Mesenteric fat pad (tissue), 1 donor: ENCODE measurements at regions not wholly inside any gene's neighbourhood (a gene's known extent, or its start where the extent isn't known, plus 50 kb on each side); places are given as distances from the start of the nearest gene placed in this dataset.
"Not testable (repeated sequence)": the region's sequence is repeated elsewhere in the genome, so short reads cannot be mapped to it uniquely, and the experiment has no call there.

Experiments used
- DNase-seq: peaks from one replicate; pipeline ENCODE4 v3.0.0-alpha.2; 2020; ENCODE audit warnings: low spot score
- donor health status: DM: yes; HTN: yes; CAD: no.

GRCh38 chr3:177495566-177495965, 298.3 kb upstream of the TBL1XR1 start:
- no peak for DNase-seq

GRCh38 chr3:177498037-177498857, 301.0 kb upstream of the TBL1XR1 start:
- no peak for DNase-seq

GRCh38 chr3:177499039-177499438, 301.8 kb upstream of the TBL1XR1 start:
- not testable (repeated sequence) for DNase-seq

GRCh38 chr3:177499779-177500423, 302.6 kb upstream of the TBL1XR1 start:
- DNase-seq: no peak

- no peak for DNase-seq
Observed at GRCh38 chr3:177510693-177511216, 313.5 kb upstream of the TBL1XR1 start.

- DNase-seq: no peak
Observed at GRCh38 chr3:177512945-177513814, 315.9 kb upstream of the TBL1XR1 start.

- no peak for DNase-seq
Observed at GRCh38 chr3:177513815-177514610, 316.7 kb upstream of the TBL1XR1 start.

GRCh38 chr3:177514611-177515499, 317.6 kb upstream of the TBL1XR1 start:
- no peak for DNase-seq

- DNase-seq: no peak
Observed at GRCh38 chr3:177515786-177516157, 318.5 kb upstream of the TBL1XR1 start.

- DNase-seq: no peak
Observed at GRCh38 chr3:177516158-177517011, 319.1 kb upstream of the TBL1XR1 start.

GRCh38 chr3:177517906-177518305, 320.6 kb upstream of the TBL1XR1 start:
- DNase-seq: no peak

- DNase-seq: no peak
Observed at GRCh38 chr3:177519588-177519987, 322.3 kb upstream of the TBL1XR1 start.

GRCh38 chr3:177521305-177521704, 324.0 kb upstream of the TBL1XR1 start:
- no peak for DNase-seq

GRCh38 chr3:177522051-177522450, 324.8 kb upstream of the TBL1XR1 start:
- no peak for DNase-seq

- no peak for DNase-seq
Observed at GRCh38 chr3:177523067-177523675, 325.9 kb upstream of the TBL1XR1 start.

GRCh38 chr3:177523872-177524438, 326.7 kb upstream of the TBL1XR1 start:
- DNase-seq: no peak

- no peak for DNase-seq
Observed at GRCh38 chr3:177524742-177525141, 327.5 kb upstream of the TBL1XR1 start.

- no peak for DNase-seq
Observed at GRCh38 chr3:177525414-177525813, 328.1 kb upstream of the TBL1XR1 start.
